Ecto neural progenitor cell (in vitro differentiated cells): ENCODE measurements at regions not wholly inside any gene's neighbourhood (a gene's known extent, or its start where the extent isn't known, plus 50 kb on each side); places are given as distances from the start of the nearest gene placed in this dataset.

Experiments used
- DNase-seq: peaks from one replicate; pipeline ENCODE4 v3.0.0-alpha.2; 2018; ENCODE audit warnings: low spot score

- no peak for DNase-seq
Observed at GRCh38 chr4:20451986-20452385, 200.3 kb downstream of the SLIT2 start.

GRCh38 chr4:20454515-20454914, 202.8 kb downstream of the SLIT2 start:
- DNase-seq, result no peak

GRCh38 chr4:20456407-20456806, 204.7 kb downstream of the SLIT2 start:
- no peak for DNase-seq

- no peak for DNase-seq
Observed at GRCh38 chr4:20462426-20463175, 210.9 kb downstream of the SLIT2 start.

- no peak for DNase-seq
Observed at GRCh38 chr4:20463176-20463430, 211.4 kb downstream of the SLIT2 start.

GRCh38 chr4:20464381-20464780, 212.7 kb downstream of the SLIT2 start:
- no peak for DNase-seq

- no peak for DNase-seq
Observed at GRCh38 chr4:20474119-20474518, 222.4 kb downstream of the SLIT2 start.

GRCh38 chr4:20478412-20478811, 221.8 kb upstream of the PACRGL start:
- DNase-seq, result no peak

GRCh38 chr4:20480165-20480947, 219.9 kb upstream of the PACRGL start:
- DNase-seq, result no peak

- no peak for DNase-seq
Observed at GRCh38 chr4:20483416-20483815, 216.8 kb upstream of the PACRGL start.

GRCh38 chr4:20486433-20486832, 213.8 kb upstream of the PACRGL start:
- DNase-seq, result no peak

- no peak for DNase-seq
Observed at GRCh38 chr4:20487446-20487845, 212.8 kb upstream of the PACRGL start.

GRCh38 chr4:20487852-20488251, 212.4 kb upstream of the PACRGL start:
- no peak for DNase-seq

DNA sequence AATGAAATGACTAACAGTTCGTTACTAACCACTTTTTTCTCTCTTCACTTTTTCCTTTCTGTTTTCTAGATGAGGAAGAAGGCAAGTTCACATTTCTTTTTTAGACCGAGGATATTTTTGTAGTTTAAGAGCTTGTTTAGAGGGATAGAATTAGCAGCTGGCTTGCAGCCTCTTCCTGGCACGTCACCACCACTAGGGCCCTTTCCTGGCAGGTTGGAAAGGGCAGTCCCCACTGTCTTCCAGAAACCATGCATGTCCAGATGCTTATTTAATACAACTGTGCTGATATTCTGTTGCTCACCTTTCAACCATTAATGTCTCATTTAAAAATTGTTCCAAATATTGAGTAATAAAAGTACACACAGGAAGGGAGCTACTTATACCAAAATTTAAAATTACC, 209.5 kb upstream of the PACRGL start:
- no peak for DNase-seq

GRCh38 chr4:20493761-20494353, 206.4 kb upstream of the PACRGL start:
- DNase-seq, result no peak

DNA sequence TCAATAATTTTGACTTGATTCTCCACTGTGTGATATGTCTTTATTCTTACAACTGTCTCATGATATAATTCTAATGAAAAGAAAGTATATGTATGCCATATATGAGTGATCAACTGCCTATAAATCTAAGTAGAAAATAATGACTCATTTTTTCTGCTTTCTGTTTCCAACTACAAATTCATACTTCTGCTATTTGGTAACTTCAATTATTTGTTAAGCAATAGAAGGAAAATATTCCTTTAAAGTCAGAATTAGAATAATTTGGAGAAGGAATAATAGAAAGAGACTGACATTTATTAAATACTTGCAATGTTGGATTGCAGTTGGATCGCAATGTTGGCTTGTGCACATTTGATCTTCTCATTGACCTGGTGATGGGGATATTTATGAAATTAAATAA, 204.2 kb upstream of the PACRGL start:
- DNase-seq, result no peak

- no peak for DNase-seq
Observed at GRCh38 chr4:20504146-20504545, 196.1 kb upstream of the PACRGL start.

DNA sequence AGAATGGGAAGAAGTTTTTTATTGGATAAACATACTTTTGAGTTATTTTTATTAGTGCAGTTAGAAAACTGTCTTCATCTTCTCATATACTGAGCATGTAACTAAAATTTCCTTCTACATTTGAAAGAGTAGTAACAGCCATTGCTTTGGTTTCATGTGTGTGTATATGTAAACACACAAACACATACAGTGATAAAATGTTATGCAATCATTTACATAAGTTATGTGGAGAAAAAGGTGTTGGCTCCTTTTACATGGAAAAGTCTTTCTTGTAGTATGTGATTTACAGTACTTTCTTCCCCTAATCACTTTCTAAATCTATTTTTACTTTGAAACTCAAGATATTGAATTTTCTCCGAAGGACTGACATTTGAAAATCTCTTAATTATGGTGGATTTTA, 194.3 kb upstream of the PACRGL start:
- no peak for DNase-seq

DNA sequence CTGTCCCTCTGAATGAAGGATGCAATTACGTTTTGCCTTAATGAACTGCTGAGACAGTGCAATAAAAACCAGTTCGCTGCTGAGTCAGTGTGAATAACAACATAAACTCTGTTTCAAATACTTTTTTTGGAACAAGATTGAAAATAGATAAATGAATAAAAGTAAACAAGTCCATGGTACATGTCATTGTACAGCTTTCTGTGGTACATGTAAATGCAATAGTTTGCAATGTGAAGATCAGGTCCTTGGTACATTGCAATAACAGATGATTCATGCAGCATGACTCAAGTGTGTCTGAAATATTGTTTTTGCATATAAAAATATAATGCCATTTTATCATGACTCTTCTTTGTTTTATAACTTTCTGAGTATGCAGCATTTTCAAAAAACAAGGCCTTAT, 193.4 kb upstream of the PACRGL start:
- no peak for DNase-seq

DNA sequence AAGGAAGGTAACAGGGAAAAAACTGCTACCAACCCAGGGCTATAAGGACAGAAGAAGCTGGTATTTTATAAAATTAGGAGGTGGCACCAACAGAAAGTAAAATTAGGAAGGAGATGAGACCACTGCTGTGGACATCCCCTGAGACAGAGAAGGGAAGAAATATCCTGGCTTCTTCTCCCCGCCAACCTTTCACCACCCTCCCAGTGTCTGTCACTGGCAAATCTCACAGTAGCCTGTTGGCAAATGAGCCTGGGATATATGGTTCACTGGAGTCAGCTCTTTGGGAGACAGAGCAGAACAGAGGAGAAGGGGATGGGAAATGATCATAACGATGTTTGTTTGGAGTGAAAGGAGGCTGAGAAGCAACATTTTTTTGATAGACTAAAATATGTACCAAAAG, 190.9 kb upstream of the PACRGL start:
- no peak for DNase-seq

- no peak for DNase-seq
Observed at GRCh38 chr4:20512033-20512792, 188.0 kb upstream of the PACRGL start.

GRCh38 chr4:20512985-20513384, 187.3 kb upstream of the PACRGL start:
- no peak for DNase-seq

DNA sequence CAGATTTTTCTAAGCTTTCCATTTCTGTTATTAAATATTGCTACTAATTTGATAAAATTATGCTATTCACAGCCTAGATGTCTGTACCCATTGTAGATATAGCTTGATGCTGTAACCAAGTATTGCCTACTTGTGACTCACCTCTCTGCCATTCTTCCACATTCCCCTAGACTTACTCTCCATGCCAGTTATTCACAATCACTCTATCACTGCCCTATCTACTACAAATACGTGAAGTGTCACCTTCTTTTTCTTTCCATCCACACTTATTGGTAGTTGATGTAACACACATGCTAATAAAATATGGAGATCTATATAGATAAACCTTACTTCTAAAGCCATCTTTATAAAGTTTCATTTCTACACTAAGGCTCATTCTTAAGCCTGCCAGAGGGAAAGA, 179.4 kb upstream of the PACRGL start:
- DNase-seq, result no peak
